AG04450 (cell line): ENCODE measurements at regions not wholly inside any gene's neighbourhood (a gene's known extent, or its start where the extent isn't known, plus 50 kb on each side); places are given as distances from the start of the nearest gene placed in this dataset.
"Not testable (repeated sequence)": the region's sequence is repeated elsewhere in the genome, so short reads cannot be mapped to it uniquely, and the experiment has no call there.

Source experiments
- CTCF ChIA-PET: fragments of 300-600, 350-600 bp; formaldehyde crosslinking; extraction: SDS; loops from one replicate; lab custom pipeline; 2022; ENCODE audit warnings: antibody characterized with exemption, inconsistent platforms; lab: Charles Lee
- POLR2A ChIA-PET: fragments of 350-600 bp; formaldehyde crosslinking; extraction: SDS; loops from one replicate; lab custom pipeline; 2021; ENCODE audit warnings: antibody characterized with exemption, inconsistent platforms; lab: Yijun Ruan, JAX
- DNase-seq: peaks from one replicate; pipeline ENCODE4 v3.0.0-alpha.2; 2011; ENCODE audit warnings: low read depth, low spot score
- H3K27ac ChIP-seq: one replicate; pipeline ENCODE4 v1.5.1; 2012; ENCODE audit warnings: low read depth, low read length, control low read depth
- H3K27me3 ChIP-seq: one replicate; pipeline ENCODE4 v1.6.0; 2012; ENCODE audit warnings: low read length; ENCODE audit not compliant: control insufficient read depth, insufficient read depth
- H3K4me3 ChIP-seq: 2 replicates; pipeline ENCODE4 v1.5.1; 2011; ENCODE audit warnings: mild to moderate bottlenecking, low read depth, low read length, control low read depth
- H3K9me3 ChIP-seq: 2 replicates; pipeline ENCODE4 v1.5.1; 2012; ENCODE audit warnings: low read length; ENCODE audit not compliant: control insufficient read depth, insufficient read depth
- TF ChIP-seq, protein P1 (sequence below): IDR thresholded peaks from 2 replicates; pipeline ENCODE4 v1.5.1; 2011; ENCODE audit warnings: low read depth, low read length, control low read depth, inconsistent platforms

DNA sequence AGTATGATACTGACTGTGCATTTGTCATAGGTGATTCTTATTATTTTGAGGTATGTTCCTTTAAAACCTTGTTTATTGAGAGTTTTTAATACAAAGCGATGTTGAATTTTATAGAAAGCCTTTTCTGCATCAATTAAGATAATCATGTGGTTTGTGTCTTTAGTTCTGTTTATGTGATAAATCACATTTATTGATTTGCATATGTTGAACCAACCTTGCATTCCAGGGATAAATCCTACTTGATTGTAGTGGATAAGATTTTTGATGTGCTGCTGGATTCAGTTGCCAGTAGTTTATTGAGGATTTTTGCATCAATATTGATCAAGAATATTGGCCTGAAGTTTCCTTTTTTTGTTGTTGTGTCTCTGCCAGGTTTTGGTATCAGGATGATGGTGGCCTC, 158.0 kb downstream of the CENPF start:
- ChIA-PET CTCF (no interaction called here), POLR2A (no interaction called here)
- H3K27ac ChIP-seq: no peak overlapping the region
- H3K27me3 ChIP-seq: no peaks in the 10 kb centered on the region
- TF ChIP-seq, protein P1, sequence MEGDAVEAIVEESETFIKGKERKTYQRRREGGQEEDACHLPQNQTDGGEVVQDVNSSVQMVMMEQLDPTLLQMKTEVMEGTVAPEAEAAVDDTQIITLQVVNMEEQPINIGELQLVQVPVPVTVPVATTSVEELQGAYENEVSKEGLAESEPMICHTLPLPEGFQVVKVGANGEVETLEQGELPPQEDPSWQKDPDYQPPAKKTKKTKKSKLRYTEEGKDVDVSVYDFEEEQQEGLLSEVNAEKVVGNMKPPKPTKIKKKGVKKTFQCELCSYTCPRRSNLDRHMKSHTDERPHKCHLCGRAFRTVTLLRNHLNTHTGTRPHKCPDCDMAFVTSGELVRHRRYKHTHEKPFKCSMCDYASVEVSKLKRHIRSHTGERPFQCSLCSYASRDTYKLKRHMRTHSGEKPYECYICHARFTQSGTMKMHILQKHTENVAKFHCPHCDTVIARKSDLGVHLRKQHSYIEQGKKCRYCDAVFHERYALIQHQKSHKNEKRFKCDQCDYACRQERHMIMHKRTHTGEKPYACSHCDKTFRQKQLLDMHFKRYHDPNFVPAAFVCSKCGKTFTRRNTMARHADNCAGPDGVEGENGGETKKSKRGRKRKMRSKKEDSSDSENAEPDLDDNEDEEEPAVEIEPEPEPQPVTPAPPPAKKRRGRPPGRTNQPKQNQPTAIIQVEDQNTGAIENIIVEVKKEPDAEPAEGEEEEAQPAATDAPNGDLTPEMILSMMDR: no peak
- H3K9me3 ChIP-seq: peaks cover 13% of the 10 kb centered on the region
- DNase-seq: no peak
- H3K4me3 ChIP-seq: no peak overlapping the region

DNA sequence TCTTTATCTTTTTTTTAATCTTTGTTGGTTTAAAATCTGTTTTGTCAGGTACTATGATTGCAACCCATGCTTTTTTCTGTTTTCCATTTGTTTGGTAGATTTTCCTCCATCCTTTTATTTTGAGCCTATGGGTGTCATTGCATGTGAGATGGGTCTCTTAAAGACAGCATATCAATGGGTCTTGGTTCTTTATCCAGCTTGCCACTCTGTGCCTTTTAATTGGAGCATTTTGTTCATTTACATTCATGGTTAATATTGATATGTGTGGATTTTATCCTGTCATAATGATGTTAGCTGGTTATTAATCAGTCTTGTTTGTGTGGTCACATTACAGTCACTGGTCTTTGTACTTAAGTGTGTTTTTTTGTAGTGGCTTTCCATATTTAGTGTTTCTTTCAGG, 159.9 kb downstream of the CENPF start:
- Histone ChIP-seq H3K4me3 (no peak overlapping the region), H3K9me3 (peaks cover 9% of the 10 kb centered on the region), H3K27me3 (no peaks in the 10 kb centered on the region), H3K27ac (no peak overlapping the region)
- TF ChIP-seq, protein P1: no peak
- ChIA-PET POLR2A (no interaction called here), CTCF (no interaction called here)
- DNase-seq: no peak

DNA sequence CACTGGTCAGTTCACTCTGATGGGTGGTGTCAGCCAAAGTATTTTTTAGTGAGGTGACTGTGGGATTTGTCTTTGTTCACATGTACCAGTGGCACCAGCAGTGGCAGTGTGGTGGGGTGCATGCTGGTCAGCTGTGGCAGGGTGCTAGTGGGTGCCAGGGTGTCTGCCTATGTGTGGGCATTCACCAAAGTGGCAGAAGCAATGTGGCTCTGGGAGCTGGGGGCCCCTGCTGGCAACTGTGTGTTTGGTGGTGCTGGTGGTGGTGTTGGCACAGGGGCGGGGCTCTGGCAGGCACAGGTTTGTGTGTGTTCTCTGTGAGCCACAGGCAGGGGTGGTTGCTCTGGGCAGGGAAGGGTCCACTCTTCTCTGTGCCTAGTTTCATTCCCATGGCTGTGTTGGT, 161.5 kb downstream of the CENPF start:
- DNase-seq: no peak
- TF ChIP-seq, protein P1: no peak
- Histone ChIP-seq H3K4me3 (no peak overlapping the region), H3K9me3 (peaks cover 9% of the 10 kb centered on the region), H3K27ac (no peak overlapping the region), H3K27me3 (no peaks in the 10 kb centered on the region)
- ChIA-PET CTCF (no interaction called here), POLR2A (no interaction called here)

DNA sequence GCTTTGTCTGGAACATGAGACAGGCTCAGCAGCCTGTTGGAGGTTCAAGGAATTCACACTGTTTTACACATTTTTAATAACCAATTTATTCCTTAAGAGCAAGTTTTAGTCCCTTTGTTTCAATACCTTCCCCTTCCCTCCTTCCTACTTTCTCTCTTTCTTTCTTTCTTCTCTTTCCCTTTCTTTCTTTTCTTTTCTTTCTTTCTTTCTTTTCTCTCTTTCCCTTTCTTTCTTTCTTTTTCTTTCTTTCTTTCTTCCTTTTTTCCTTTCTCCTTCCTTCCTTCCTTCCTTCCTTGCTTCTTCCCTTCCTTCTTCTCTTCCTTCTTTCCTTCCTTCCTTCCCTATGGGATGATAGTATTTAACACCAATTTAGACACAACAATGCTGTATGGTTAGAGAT, 164.2 kb downstream of the CENPF start:
- no peak for DNase-seq
- TF ChIP-seq, protein P1: no peak
- CTCF ChIA-PET: no interaction called here

DNA sequence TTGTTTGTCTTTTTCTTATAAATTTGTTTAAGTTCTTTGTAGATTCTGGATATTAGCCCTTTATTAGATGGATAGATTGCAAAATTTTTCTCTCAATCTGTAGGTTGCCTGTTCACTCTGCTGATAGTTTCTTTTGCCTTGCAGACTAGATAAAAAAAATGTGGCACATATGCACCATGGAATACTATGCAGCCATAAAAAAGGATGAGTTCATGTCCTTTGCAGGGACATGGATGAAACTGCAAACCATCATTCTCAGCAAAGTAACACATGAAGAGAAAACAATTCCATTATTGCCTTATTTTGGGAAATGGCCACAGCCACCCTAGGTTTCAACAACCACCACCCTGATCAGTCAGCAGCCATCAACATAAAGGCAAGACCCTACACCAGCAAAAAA, 166.7 kb downstream of the CENPF start:
- H3K9me3 ChIP-seq, POLR2A ChIA-PET, H3K27me3 ChIP-seq, DNase-seq, H3K27ac ChIP-seq, CTCF ChIA-PET, H3K4me3 ChIP-seq: not testable (repeated sequence)

More for the DNA sequence above, 164.2 kb downstream of the CENPF start:
- H3K27me3 ChIP-seq: no peaks in the 10 kb centered on the region
- H3K4me3 ChIP-seq: no peak overlapping the region
- no peak overlapping the region for H3K27ac ChIP-seq
- peaks cover 5% of the 10 kb centered on the region; the same call in 1 of the 2 replicates for H3K9me3 ChIP-seq
- POLR2A ChIA-PET: no interaction called here

DNA sequence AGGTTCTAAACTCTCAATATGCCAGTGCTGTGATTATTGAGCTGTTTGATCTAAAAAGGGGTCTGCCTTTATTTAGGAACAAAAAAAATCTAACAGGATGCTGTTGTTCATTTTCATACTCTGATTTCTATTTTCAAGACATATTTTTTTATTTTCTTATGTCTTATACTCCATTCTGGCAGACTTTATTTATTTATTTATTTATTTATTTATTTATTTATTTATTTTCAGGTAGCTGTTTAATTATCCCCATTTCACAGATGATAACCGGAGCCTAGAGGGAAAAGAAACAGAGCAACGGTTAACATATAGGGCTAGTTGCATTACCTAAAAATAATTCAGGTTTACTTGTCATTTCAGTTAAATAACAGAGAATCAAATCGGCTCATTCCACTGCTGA, 174.4 kb downstream of the CENPF start:
- ChIA-PET CTCF (no interaction called here), POLR2A (no interaction called here)
- Histone ChIP-seq H3K27me3 (no peaks in the 10 kb centered on the region), H3K4me3 (no peak overlapping the region), H3K9me3 (no peaks in the 10 kb centered on the region; the same call in 1 of the 2 replicates), H3K27ac (no peak overlapping the region)
- no peak for DNase-seq
- TF ChIP-seq, protein P1: no peak
